ENCODE measurements at regions not wholly inside any gene's neighbourhood (a gene's known extent, or its start where the extent isn't known, plus 50 kb on each side); places are given as distances from the start of the nearest gene placed in this dataset.

DNA sequence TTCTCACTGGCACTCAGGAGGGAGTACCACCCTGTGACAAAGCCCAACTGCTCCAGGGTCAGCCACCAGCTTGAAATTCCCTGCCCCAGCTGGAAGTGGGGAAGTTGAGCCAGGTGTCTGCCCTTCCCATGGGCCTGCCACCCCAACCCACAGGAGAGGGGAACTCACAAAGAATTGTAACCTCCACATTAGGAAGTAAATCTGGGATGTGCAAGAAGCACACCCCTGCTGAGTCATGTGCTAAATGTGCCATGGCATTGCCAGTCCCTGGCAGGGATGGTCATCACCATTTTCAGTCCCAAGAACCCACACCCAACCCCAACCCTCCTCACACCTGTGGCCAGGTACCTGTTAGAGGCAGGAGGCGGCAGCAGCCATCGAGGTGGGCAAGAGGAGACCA, 165.2 kb upstream of the THBS1 start:
- H3K4me1 ChIP-seq (ENCODE audit: insufficient read depth, low read length), result peaks cover 29% of the 10 kb centered on the region
- H3K9me3 ChIP-seq (ENCODE audit: low read length), result peaks cover 9% of the 10 kb centered on the region; the same call in 1 of the 2 replicates
- BruUV-seq (replicated peaks), result no TSS peak
- H4K20me1 ChIP-seq (ENCODE audit: insufficient read depth, low read length), result no peaks in the 10 kb centered on the region
- 86% methylated on average over 1 of the region's 2 CpGs for WGBS (ENCODE audit: low lambda C conversion rate)
- peaks cover 0 to 2% of the 10 kb centered on the region in 2 experiments; a peak in 2 of 5 replicates for H3K27me3 ChIP-seq (ENCODE audit: control insufficient read depth in 1 of 2, insufficient read depth in 2 of 2, low read length in 2 of 2)
- intact Hi-C loops (cut with micrococcal nuclease; ENCODE audit: unreplicated experiment), result no loop called here
- ChIA-PET CTCF (ENCODE audit: low intra/inter-chr PET ratio, low total read pairs) (no interaction called here), POLR2A (no interaction called here)
- H3K4me3 ChIP-seq (replicated peaks in 1 of 3; ENCODE audit: insufficient read depth in 1 of 3, low read depth in 2 of 3, low read length in 3 of 3), result no peak overlapping the region
- H3K4me2 ChIP-seq (ENCODE audit: low read depth, low read length), result no peak overlapping the region
- H3K79me2 ChIP-seq (ENCODE audit: insufficient read depth, low read length), result no peaks in the 10 kb centered on the region
- no peak overlapping the region for H3K27ac ChIP-seq (ENCODE audit: extremely low read length, insufficient read depth, low read length)
- DNase-seq (ENCODE audit: low spot score) (no peak), ATAC-seq (no peak), FAIRE-seq (no peak)
- in situ Hi-C loops (cut with HindIII; ENCODE audit: extremely low pct_ligation_motif_present, low pct_unique_long_range_greater_than_20kb), result no loop called here
- H2AFZ ChIP-seq (ENCODE audit: low read length), result no peak overlapping the region
- H3K36me3 ChIP-seq (replicated peaks in 1 of 2; ENCODE audit: control insufficient read depth in 1 of 2, insufficient read depth in 2 of 2, low read length in 2 of 2), result no peaks in the 10 kb centered on the region
- TF ChIP-seq, protein P1, sequence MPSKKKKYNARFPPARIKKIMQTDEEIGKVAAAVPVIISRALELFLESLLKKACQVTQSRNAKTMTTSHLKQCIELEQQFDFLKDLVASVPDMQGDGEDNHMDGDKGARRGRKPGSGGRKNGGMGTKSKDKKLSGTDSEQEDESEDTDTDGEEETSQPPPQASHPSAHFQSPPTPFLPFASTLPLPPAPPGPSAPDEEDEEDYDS (CRISPR knock-in tag; IDR thresholded peaks at IDR 0.05), result no peak
- no peak for TF ChIP-seq SMAD3 (CRISPR knock-in tag; IDR thresholded peaks at IDR 0.05)
- no peak for TF ChIP-seq CREM (IDR thresholded peaks at IDR 0.05)
- TF ChIP-seq CREM (CRISPR knock-in tag; IDR thresholded peaks at IDR 0.05), result no peak
- TF ChIP-seq, protein P2, sequence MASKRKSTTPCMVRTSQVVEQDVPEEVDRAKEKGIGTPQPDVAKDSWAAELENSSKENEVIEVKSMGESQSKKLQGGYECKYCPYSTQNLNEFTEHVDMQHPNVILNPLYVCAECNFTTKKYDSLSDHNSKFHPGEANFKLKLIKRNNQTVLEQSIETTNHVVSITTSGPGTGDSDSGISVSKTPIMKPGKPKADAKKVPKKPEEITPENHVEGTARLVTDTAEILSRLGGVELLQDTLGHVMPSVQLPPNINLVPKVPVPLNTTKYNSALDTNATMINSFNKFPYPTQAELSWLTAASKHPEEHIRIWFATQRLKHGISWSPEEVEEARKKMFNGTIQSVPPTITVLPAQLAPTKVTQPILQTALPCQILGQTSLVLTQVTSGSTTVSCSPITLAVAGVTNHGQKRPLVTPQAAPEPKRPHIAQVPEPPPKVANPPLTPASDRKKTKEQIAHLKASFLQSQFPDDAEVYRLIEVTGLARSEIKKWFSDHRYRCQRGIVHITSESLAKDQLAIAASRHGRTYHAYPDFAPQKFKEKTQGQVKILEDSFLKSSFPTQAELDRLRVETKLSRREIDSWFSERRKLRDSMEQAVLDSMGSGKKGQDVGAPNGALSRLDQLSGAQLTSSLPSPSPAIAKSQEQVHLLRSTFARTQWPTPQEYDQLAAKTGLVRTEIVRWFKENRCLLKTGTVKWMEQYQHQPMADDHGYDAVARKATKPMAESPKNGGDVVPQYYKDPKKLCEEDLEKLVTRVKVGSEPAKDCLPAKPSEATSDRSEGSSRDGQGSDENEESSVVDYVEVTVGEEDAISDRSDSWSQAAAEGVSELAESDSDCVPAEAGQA (IDR thresholded peaks at IDR 0.05; ENCODE audit: low read depth), result no peak
- TF ChIP-seq, protein P2 (CRISPR knock-in tag; IDR thresholded peaks at IDR 0.05; ENCODE audit: borderline replicate concordance), result no peak
- no peak for TF ChIP-seq NR2F6 (IDR thresholded peaks at IDR 0.05)
- no peak for TF ChIP-seq NR2F6 (CRISPR knock-in tag; IDR thresholded peaks at IDR 0.05)
- TF ChIP-seq ZNF570 (CRISPR knock-in tag; IDR thresholded peaks at IDR 0.05; ENCODE audit: borderline replicate concordance), result no peak
- TF ChIP-seq, protein P3, sequence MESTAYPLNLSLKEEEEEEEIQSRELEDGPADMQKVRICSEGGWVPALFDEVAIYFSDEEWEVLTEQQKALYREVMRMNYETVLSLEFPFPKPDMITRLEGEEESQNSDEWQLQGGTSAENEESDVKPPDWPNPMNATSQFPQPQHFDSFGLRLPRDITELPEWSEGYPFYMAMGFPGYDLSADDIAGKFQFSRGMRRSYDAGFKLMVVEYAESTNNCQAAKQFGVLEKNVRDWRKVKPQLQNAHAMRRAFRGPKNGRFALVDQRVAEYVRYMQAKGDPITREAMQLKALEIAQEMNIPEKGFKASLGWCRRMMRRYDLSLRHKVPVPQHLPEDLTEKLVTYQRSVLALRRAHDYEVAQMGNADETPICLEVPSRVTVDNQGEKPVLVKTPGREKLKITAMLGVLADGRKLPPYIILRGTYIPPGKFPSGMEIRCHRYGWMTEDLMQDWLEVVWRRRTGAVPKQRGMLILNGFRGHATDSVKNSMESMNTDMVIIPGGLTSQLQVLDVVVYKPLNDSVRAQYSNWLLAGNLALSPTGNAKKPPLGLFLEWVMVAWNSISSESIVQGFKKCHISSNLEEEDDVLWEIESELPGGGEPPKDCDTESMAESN (CRISPR knock-in tag; conservative IDR thresholded peaks at IDR 0.05), result no peak
- no peak for TF ChIP-seq ZFP62 (CRISPR knock-in tag; IDR thresholded peaks at IDR 0.05)
- TF ChIP-seq PHB2 (IDR thresholded peaks at IDR 0.05; ENCODE audit: partially characterized antibody), result no peak
- TF ChIP-seq GABPA (IDR thresholded peaks at IDR 0.05; ENCODE audit: low read depth, low read length), result no peak
- no peak for TF ChIP-seq GABPA (CRISPR knock-in tag; IDR thresholded peaks at IDR 0.05; ENCODE audit: low read depth)
- H3K9ac ChIP-seq (ENCODE audit: insufficient read depth, low read depth, low read length), result no peak overlapping the region
